ENCODE measurements at regions not wholly inside any gene's neighbourhood (a gene's known extent, or its start where the extent isn't known, plus 50 kb on each side); places are given as distances from the start of the nearest gene placed in this dataset.

DNA sequence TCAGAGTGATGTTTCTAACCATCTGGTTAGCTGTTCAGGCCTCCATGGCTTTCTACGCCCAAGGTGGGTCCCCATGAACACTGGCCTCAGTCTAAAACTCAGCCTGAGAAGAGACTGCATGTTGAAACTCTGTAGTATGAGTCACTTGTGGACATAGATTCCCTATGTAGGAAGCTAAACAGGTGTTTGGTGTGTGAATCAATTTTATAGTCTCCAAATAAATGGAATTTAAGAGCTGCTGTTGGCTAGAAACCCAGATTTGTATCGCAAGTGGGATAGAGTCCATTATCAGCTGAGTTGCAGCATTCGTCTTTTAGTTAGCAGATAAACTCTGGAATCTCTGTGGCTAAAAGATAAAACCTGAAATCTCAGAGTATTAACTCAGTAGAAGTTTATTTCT is 131.4 kb downstream of the KCNS3 start:
- intact Hi-C loops (cut with DNase I): no loop called here
- TF ChIP-seq, protein P1, sequence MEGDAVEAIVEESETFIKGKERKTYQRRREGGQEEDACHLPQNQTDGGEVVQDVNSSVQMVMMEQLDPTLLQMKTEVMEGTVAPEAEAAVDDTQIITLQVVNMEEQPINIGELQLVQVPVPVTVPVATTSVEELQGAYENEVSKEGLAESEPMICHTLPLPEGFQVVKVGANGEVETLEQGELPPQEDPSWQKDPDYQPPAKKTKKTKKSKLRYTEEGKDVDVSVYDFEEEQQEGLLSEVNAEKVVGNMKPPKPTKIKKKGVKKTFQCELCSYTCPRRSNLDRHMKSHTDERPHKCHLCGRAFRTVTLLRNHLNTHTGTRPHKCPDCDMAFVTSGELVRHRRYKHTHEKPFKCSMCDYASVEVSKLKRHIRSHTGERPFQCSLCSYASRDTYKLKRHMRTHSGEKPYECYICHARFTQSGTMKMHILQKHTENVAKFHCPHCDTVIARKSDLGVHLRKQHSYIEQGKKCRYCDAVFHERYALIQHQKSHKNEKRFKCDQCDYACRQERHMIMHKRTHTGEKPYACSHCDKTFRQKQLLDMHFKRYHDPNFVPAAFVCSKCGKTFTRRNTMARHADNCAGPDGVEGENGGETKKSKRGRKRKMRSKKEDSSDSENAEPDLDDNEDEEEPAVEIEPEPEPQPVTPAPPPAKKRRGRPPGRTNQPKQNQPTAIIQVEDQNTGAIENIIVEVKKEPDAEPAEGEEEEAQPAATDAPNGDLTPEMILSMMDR (IDR thresholded peaks at IDR 0.05): no peak
- Histone ChIP-seq H3K4me3 (no peak overlapping the region), H3K27ac (no peak overlapping the region), H3K36me3 (no peaks in the 10 kb centered on the region), H3K4me1 (peaks cover 0 to 2% of the 10 kb centered on the region in 2 donors), H3K9me3 (no peaks in the 10 kb centered on the region), H3K27me3 (no peaks in the 10 kb centered on the region)
- DNase-seq (ENCODE audit: low spot score in 2 of 2): no peak

DNA sequence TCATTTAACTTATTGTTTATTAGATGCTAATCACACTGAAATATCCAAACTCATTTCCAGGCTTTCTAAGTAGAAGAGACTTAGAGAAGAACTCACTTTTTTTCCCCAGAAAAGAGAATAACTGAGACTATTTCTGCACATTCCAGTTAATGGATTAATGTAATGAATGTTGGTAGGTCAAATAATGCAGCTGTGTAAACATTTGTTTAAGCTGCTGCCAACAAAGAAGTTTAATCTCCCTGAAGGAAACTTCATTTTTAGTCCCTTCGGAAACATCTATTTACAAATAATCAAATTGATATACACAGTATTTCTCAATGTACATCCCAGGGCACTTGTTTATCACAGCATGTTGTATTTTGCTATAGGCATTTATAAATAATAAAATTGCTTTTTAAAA is 126.9 kb downstream of the KCNS3 start:
- H3K4me3 ChIP-seq: no peak overlapping the region
- TF ChIP-seq, protein P1 (IDR thresholded peaks at IDR 0.05): no peak
- no peak for DNase-seq (ENCODE audit: low spot score in 2 of 2)
- H3K4me1 ChIP-seq: peaks cover 0 to 2% of the 10 kb centered on the region in 2 donors
- H3K27me3 ChIP-seq: no peaks in the 10 kb centered on the region
- H3K36me3 ChIP-seq: no peaks in the 10 kb centered on the region
- H3K27ac ChIP-seq: no peak overlapping the region
- intact Hi-C loops (cut with DNase I): no loop called here
- no peaks in the 10 kb centered on the region for H3K9me3 ChIP-seq

DNA sequence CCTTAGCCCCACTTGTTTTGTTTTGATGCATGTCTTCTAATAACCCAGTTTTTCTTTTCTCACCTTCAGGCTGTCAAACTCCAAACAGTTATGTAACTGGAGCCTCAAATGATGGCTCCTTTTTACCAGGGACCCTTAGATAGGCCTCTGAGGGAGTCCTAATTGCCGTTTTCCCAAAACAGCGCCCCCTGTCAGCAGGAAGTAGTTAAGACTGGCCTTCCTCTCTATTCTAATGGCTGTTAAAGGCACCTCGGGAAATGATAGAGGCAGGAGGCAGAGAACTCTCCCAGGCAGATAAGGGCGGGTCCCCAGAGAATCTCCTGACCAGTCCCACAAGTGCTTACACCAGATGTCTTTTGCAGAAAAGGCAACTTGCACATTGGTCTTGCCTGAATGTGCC is 123.2 kb downstream of the KCNS3 start:
- no peak for DNase-seq (ENCODE audit: low spot score in 2 of 2)
- H3K9me3 ChIP-seq: peaks cover 0 to 4% of the 10 kb centered on the region in 2 donors
- intact Hi-C loops (cut with DNase I): no loop called here
- H3K27me3 ChIP-seq: no peaks in the 10 kb centered on the region
- TF ChIP-seq, protein P1 (IDR thresholded peaks at IDR 0.05): peak in 1 of 3 experiments; percentile 4
- H3K27ac ChIP-seq: no peak overlapping the region
- H3K4me3 ChIP-seq: no peak overlapping the region
- H3K36me3 ChIP-seq: no peaks in the 10 kb centered on the region
- peaks cover 0 to 2% of the 10 kb centered on the region in 2 donors for H3K4me1 ChIP-seq

DNA sequence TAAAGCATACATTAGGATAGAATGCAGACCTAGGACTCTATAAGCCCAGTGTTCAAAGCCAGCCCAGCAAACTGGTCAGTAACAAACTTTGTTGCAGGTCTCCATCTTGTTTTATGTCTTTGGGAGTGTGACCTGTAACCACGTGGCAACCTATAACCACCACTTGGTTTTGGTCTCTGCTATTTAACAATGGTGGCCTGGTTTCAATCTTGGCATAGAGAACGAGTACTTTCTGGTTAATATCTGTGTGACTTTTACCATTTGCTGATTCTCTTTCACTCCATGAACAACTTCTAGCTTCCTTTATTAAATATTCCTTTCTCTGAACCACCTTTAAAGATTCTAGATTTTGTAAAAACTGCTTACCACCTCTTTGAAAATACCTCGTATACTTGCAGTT is 118.5 kb downstream of the KCNS3 start:
- intact Hi-C loops (cut with DNase I): no loop called here
- H3K4me3 ChIP-seq: no peak overlapping the region
- TF ChIP-seq, protein P1 (IDR thresholded peaks at IDR 0.05): no peak
- H3K4me1 ChIP-seq: no peaks in the 10 kb centered on the region
- no peak for DNase-seq (ENCODE audit: low spot score in 2 of 2)
- peaks cover 0 to 4% of the 10 kb centered on the region in 2 donors for H3K9me3 ChIP-seq
- no peaks in the 10 kb centered on the region for H3K27me3 ChIP-seq
- no peaks in the 10 kb centered on the region for H3K36me3 ChIP-seq
- no peak overlapping the region for H3K27ac ChIP-seq

DNA sequence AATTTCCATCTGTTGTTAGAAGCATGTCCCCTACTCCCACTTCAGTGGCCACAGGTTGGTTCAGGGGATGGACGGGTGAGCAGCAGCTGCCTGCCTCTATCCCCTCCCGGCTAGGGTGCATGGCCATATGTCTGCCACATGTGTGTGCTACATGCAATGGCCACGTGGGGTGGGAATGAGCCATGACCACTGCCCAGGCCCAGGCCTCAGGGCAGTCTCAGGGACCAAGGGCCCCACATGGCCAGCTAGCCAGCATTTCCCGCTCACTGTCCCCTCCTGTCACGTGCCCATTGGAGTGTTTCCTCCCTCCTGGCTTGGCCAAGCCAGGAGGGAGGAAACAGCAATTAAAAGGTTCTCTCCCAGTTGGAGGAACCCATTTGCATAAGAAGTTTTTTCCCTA is 117.1 kb downstream of the KCNS3 start:
- H3K36me3 ChIP-seq: no peaks in the 10 kb centered on the region
- DNase-seq (ENCODE audit: low spot score in 2 of 2): no peak

More for the DNA sequence above, 117.1 kb downstream of the KCNS3 start:
- intact Hi-C loops (cut with DNase I): no loop called here
- H3K4me1 ChIP-seq: no peaks in the 10 kb centered on the region
- TF ChIP-seq, protein P1 (IDR thresholded peaks at IDR 0.05): no peak
- no peaks in the 10 kb centered on the region for H3K27me3 ChIP-seq
- H3K9me3 ChIP-seq: peaks cover 0 to 4% of the 10 kb centered on the region in 2 donors
- H3K27ac ChIP-seq: no peak overlapping the region
- no peak overlapping the region for H3K4me3 ChIP-seq
